ENCODE measurements at regions not wholly inside any gene's neighbourhood (a gene's known extent, or its start where the extent isn't known, plus 50 kb on each side); places are given as distances from the start of the nearest gene placed in this dataset.

GRCh38 chr1:88134983-88135921 lies 548.8 kb upstream of the PKN2 start:
- TF ChIP-seq CTCF (IDR thresholded peaks at IDR 0.05) (no peak), POLR2A (IDR thresholded peaks at IDR 0.05) (no peak)
